Glomerular endothelial cell (primary cell): ENCODE measurements at regions not wholly inside any gene's neighbourhood (a gene's known extent, or its start where the extent isn't known, plus 50 kb on each side); places are given as distances from the start of the nearest gene placed in this dataset.

Experiments
- DNase-seq: peaks from one replicate; pipeline ENCODE4 v3.0.0-alpha.2; 2011; ENCODE audit warnings: low read depth, low spot score; ENCODE audit errors: extremely low read depth

GRCh38 chr21:24294171-24294570 lies 1313.1 kb downstream of the MRPL39 start:
- DNase-seq, result no peak

GRCh38 chr21:24290151-24290833 lies 1317.0 kb downstream of the MRPL39 start:
- DNase-seq, result no peak

GRCh38 chr21:24289539-24289938 lies 1317.7 kb downstream of the MRPL39 start:
- no peak for DNase-seq

GRCh38 chr21:24280596-24280995 lies 1326.7 kb downstream of the MRPL39 start:
- DNase-seq, result no peak

- no peak for DNase-seq
These were observed 1328.6 kb downstream of the MRPL39 start for GRCh38 chr21:24278711-24279110.

- no peak for DNase-seq
These were observed 1331.1 kb downstream of the MRPL39 start for GRCh38 chr21:24276204-24276603.

GRCh38 chr21:24275616-24276015 lies 1331.7 kb downstream of the MRPL39 start:
- DNase-seq, result no peak

- DNase-seq, result no peak
These were observed 1334.8 kb downstream of the MRPL39 start for GRCh38 chr21:24272521-24272938.

- DNase-seq, result no peak
These were observed 1341.3 kb downstream of the MRPL39 start for GRCh38 chr21:24265987-24266386.

GRCh38 chr21:24260751-24261150 lies 1346.5 kb downstream of the MRPL39 start:
- DNase-seq, result no peak

- no peak for DNase-seq
These were observed 1348.0 kb downstream of the MRPL39 start for GRCh38 chr21:24259241-24259640.

GRCh38 chr21:24255591-24255990 lies 1351.7 kb downstream of the MRPL39 start:
- no peak for DNase-seq

- DNase-seq, result no peak
These were observed 1381.8 kb downstream of the MRPL39 start for GRCh38 chr21:24225431-24225830.

GRCh38 chr21:24224422-24224821 lies 1382.9 kb downstream of the MRPL39 start:
- no peak for DNase-seq

GRCh38 chr21:24223624-24224023 lies 1383.7 kb downstream of the MRPL39 start:
- DNase-seq, result no peak

GRCh38 chr21:24222676-24223075 lies 1384.6 kb downstream of the MRPL39 start:
- no peak for DNase-seq

- DNase-seq, result no peak
These were observed 1386.8 kb downstream of the MRPL39 start for GRCh38 chr21:24220446-24220845.

- DNase-seq, result no peak
These were observed 1390.1 kb downstream of the MRPL39 start for GRCh38 chr21:24217151-24217550.

GRCh38 chr21:24210130-24210529 lies 1397.2 kb downstream of the MRPL39 start:
- DNase-seq, result no peak

GRCh38 chr21:24208562-24209260 lies 1398.6 kb downstream of the MRPL39 start:
- DNase-seq, result no peak

GRCh38 chr21:24205319-24205718 lies 1402.0 kb downstream of the MRPL39 start:
- no peak for DNase-seq

- no peak for DNase-seq
These were observed 1402.6 kb downstream of the MRPL39 start for GRCh38 chr21:24204641-24205040.
